NCI-H146 (cell line): ENCODE measurements at regions not wholly inside any gene's neighbourhood (a gene's known extent, or its start where the extent isn't known, plus 50 kb on each side); places are given as distances from the start of the nearest gene placed in this dataset.

ENCODE experiments used
- DNase-seq: peaks from one replicate; lab custom pipeline; 2025; lab: John Stamatoyannopoulos, UW

- no peak for DNase-seq
These were observed 211.2 kb upstream of the RSPO3 start for GRCh38 chr6:126907312-126907711.

GRCh38 chr6:126907996-126908395 is 210.5 kb upstream of the RSPO3 start:
- DNase-seq, result no peak

- DNase-seq, result no peak
These were observed 209.0 kb upstream of the RSPO3 start for GRCh38 chr6:126909493-126909892.

- no peak for DNase-seq
These were observed 204.8 kb upstream of the RSPO3 start for GRCh38 chr6:126913651-126914050.

- DNase-seq, result no peak
These were observed 204.3 kb upstream of the RSPO3 start for GRCh38 chr6:126914172-126914571.

- DNase-seq, result no peak
These were observed 203.7 kb upstream of the RSPO3 start for GRCh38 chr6:126914801-126915200.

GRCh38 chr6:126919947-126920346 is 198.5 kb upstream of the RSPO3 start:
- DNase-seq, result no peak

GRCh38 chr6:126923807-126924206 is 194.7 kb upstream of the RSPO3 start:
- DNase-seq, result no peak

GRCh38 chr6:126926926-126927325 is 191.5 kb upstream of the RSPO3 start:
- DNase-seq, result no peak

- no peak for DNase-seq
These were observed 190.6 kb upstream of the RSPO3 start for GRCh38 chr6:126927841-126928240.

- DNase-seq, result no peak
These were observed 181.0 kb upstream of the RSPO3 start for GRCh38 chr6:126937426-126937825.

- no peak for DNase-seq
These were observed 178.7 kb upstream of the RSPO3 start for GRCh38 chr6:126939784-126940183.

- no peak for DNase-seq
These were observed 176.7 kb upstream of the RSPO3 start for GRCh38 chr6:126941751-126942150.

GRCh38 chr6:126944512-126944911 is 174.0 kb upstream of the RSPO3 start:
- no peak for DNase-seq

GRCh38 chr6:126945150-126945685 is 173.3 kb upstream of the RSPO3 start:
- DNase-seq, result no peak

- no peak for DNase-seq
These were observed 172.6 kb upstream of the RSPO3 start for GRCh38 chr6:126945812-126946360.

GRCh38 chr6:126947070-126947469 is 171.4 kb upstream of the RSPO3 start:
- DNase-seq, result no peak

- no peak for DNase-seq
These were observed 168.7 kb upstream of the RSPO3 start for GRCh38 chr6:126949786-126950185.

GRCh38 chr6:126955621-126956020 is 162.8 kb upstream of the RSPO3 start:
- no peak for DNase-seq

GRCh38 chr6:126957721-126958120 is 160.8 kb upstream of the RSPO3 start:
- no peak for DNase-seq

- no peak for DNase-seq
These were observed 158.7 kb upstream of the RSPO3 start for GRCh38 chr6:126959765-126960164.

GRCh38 chr6:126963077-126963809 is 155.2 kb upstream of the RSPO3 start:
- DNase-seq, result peak; percentile 13

- DNase-seq, result no peak
These were observed 151.0 kb upstream of the RSPO3 start for GRCh38 chr6:126967296-126968005.
